AG20443 (cell line): ENCODE measurements at regions not wholly inside any gene's neighbourhood (a gene's known extent, or its start where the extent isn't known, plus 50 kb on each side); places are given as distances from the start of the nearest gene placed in this dataset.

Experiments used
- DNase-seq: peaks from one replicate; pipeline ENCODE4 v3.0.0; 2012; ENCODE audit warnings: low spot score, mixed read lengths

DNA sequence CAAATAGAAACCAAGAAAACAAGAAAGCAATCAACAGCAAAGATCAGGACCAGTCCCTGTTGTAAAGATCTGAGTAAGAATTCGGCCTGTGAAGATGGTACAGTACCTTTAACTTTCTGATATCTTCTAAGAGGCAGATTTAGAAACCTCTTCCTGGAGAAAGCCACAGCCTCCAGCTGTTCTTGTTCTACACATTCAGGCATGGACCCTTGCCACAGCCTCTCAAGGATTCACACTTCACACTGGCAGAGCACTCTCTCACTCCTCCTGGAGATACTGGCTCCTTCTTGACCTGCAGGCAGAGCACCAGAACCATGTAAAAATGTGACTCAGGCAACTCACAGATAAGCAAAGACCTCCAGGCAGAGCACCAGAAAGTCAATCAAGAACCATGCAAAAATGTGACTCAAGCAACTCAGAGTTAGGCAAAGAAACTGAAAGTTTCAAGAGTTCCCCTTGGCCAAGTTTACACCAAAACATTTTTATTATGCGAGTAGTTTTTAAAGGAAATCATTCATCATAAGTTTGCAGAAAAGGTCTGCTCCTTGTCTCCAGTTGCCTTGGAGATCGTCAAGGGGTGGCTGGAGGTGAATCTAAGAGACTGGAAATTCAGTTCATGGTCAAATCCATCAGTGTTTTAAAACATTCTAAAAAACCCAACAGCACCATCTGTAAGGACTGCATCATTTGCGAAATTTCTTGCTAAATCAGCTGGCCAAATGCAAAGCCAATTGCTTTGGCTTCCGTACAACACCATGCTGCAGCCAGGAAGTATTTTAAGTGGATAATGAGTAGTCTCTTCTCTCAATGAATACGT lies 119.3 kb upstream of the MDM1 start:
- peak; percentile 66 for DNase-seq

DNA sequence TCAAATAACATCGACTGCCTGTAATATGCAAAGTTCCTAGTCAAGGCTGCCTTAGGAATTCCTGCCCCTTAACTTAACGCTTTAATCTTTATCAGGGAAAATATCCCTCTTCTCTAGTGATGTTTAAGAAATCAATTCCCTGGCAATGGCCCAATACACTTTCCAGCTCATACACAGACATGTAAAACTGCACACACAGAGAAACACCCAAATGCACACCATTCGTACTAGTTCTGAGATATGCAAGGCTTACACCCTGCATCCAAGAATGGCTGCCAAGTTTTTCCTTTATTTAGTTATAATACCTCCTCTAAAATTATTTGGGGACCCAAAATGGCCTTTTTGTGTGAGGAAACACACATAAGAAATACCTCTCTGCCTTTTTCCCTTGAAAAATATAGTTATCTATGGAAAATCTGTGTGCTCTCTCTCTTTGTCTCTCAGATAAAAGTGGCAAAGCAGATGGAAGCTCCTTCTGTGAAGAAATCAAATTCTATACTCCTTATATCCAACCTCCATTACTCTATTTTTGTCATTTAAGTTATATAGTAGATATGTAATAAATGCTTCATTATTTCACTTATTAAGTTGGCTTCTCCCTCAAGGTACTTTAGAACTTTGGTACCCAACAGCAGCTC lies 120.0 kb upstream of the MDM1 start:
- no peak for DNase-seq

- DNase-seq = no peak
These were observed 121.1 kb upstream of the MDM1 start for GRCh38 chr12:68453278-68453677.

- no peak for DNase-seq
These were observed 121.7 kb upstream of the MDM1 start for GRCh38 chr12:68453876-68454275.

DNA sequence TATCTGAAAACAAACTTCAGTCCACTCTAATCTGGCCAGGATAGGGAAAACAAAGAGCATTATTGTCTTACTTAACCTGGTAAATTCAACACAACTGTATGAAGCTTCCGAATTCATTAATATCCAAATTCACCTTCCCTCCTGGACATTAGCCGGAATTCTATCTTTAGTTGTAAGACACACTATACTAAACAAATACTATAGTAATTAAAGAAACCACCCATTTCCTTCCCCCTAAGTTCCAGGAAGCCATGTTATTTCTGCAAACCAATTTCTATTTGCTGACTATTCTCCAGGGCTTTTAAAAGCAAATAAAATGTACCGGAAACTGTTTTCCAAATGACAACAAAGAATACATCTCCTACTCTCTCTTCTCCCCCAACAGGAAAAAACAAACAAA lies 122.7 kb upstream of the MDM1 start:
- DNase-seq = no peak

GRCh38 chr12:68455691-68456345 lies 123.7 kb upstream of the MDM1 start:
- DNase-seq = no peak

- DNase-seq = no peak
These were observed 126.7 kb upstream of the MDM1 start for GRCh38 chr12:68458866-68459265.

DNA sequence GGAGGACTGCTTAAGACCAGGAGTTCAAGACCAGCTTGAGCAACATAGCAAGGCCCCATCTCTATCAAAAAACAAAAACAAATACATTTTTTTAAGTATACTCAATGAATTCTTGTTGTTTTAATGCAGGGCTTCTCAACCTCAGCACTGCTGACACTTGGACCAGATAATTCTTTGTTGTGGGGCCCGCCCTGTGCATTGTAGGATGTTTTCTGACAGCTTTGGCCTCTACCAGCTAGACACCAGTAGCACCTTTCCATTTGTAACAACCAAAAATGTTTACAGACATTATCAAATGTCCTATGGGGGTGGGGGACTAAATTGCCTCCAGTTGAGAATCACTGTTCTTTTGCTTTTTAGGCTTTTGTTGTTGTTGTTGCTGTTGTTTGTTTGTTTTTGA lies 128.1 kb upstream of the MDM1 start:
- no peak for DNase-seq

- no peak for DNase-seq
These were observed 129.5 kb upstream of the MDM1 start for GRCh38 chr12:68461645-68462044.

- DNase-seq = no peak
These were observed 130.6 kb upstream of the MDM1 start for GRCh38 chr12:68462803-68463202.

- DNase-seq = no peak
These were observed 133.1 kb upstream of the MDM1 start for GRCh38 chr12:68465227-68465626.

DNA sequence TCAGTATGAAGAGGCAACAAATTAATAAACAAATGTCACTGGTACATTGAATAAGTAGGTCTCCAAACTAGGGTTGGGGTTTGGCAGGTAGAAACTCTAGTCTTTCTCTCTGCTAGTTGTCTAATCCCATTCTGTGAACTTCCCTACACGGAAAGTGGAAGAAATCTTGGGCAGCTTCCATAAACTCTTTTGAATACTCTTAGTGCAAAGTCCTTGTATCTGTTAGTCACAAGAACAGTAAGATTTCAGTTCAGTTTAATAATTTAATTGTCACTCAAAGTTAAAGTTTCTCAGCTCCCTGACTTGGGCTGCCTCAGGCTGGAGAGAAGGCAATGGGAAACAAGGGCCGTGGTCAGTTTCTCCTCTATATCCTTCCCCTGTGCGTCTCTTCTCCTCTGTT lies 135.4 kb upstream of the MDM1 start:
- no peak for DNase-seq

DNA sequence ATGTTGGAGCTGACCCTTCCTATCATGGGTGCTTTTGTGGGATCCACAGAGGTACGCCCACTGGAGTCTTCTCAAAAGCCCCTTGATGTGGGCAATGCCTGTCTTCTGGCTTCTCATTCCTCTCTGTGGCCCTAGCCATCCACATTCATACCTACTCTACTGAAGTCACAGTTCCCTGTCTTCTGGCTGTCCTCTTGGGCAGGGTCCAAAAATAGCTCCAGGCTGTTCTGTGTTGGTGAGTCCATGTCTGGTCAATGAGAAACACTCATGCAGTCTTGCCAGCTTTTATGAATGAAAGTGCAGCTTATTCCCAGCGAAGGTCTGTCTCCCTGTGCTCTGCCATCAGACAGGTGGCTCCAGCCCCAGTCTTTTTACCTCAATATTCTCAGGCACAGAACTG lies 135.9 kb upstream of the MDM1 start:
- DNase-seq = peak; percentile 49

GRCh38 chr12:68469113-68469512 lies 137.0 kb upstream of the MDM1 start:
- DNase-seq = no peak

DNA sequence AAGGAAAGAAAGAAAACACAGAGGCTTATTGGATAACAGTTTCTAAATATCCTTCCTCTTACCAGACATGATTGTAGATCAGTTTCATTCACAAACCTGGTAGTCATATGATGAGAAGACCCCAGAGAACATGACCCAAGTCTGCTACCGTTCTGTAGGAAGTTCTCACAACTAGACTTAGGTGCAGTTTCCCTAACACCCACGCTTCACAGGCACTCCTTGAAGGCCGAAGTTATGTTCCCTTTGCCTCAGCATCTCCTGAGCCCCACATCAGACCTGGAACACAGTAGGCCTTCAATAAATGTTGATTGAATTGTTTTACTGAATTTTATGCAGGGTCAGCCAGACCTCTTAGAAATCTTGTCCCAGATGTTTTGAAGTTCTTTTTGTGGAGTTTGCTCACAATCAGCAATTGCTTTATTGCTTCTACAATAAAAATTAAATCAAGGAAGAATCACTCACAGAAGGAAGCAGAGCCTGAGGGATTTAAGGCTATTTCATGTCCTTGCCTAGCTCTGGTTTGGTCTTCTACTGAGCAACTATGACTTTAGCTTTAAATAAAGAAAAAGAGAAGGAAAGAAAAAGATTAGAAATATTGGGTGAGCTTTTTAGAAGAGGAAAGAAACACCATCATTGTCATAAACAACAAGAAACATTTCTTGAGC lies 138.6 kb upstream of the MDM1 start:
- no peak for DNase-seq

GRCh38 chr12:68474467-68475204 lies 136.1 kb upstream of the RAP1B start:
- DNase-seq = no peak

DNA sequence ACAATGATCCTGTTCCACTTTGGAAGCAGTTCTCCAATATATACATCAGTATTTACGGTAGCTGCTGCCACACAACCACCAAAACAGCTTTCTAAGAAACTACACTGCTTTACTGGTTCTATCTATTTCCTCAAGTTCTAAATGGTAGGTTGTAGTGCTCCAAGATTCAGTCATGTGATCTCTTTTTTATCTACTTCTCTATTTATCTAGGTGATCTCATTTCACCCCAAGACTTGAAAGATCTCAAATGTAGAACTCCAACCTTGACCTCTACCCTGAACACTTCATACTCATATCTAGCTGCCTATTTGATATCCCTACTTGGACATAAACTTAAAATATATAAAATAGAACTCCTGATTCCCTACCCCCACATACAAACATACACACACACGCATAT lies 133.9 kb upstream of the RAP1B start:
- DNase-seq = no peak

GRCh38 chr12:68477261-68477772 lies 133.4 kb upstream of the RAP1B start:
- peak; percentile 16 for DNase-seq

- DNase-seq = no peak
These were observed 132.8 kb upstream of the RAP1B start for GRCh38 chr12:68477906-68478305.

DNA sequence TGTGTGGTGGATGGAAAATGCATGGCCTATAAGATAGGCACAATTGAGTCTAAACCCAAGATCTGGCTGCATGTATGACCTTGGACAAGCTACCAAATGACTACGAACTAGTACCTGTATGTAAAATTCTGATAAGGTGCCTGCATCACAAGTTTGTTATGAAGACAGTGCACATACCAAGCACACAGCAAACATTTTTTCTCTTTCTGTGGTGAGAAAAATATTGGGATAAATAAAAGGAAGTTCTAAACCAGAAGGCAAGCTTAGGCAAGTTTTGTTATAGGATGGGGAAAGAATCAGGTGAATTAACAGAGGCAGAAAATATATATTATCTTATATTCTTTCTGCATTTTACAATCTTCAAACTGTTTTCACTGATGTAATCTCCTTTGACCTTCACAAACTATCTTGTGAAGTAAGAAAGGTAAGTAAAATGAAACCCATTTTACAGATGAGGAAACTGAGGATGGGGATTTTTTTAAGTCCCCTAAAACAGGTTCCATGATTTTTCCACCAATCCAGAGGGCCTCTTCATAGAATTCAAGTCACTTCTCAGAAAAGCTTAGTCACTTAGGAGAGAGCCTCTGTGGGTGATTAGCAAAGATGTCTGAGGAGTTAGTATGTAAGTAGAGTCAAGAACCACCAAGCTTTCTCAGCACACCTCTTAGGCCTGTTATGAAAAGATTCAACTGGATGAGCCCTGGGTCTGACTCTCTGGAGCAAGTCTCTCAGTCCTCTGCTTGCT lies 132.0 kb upstream of the RAP1B start:
- DNase-seq = no peak

DNA sequence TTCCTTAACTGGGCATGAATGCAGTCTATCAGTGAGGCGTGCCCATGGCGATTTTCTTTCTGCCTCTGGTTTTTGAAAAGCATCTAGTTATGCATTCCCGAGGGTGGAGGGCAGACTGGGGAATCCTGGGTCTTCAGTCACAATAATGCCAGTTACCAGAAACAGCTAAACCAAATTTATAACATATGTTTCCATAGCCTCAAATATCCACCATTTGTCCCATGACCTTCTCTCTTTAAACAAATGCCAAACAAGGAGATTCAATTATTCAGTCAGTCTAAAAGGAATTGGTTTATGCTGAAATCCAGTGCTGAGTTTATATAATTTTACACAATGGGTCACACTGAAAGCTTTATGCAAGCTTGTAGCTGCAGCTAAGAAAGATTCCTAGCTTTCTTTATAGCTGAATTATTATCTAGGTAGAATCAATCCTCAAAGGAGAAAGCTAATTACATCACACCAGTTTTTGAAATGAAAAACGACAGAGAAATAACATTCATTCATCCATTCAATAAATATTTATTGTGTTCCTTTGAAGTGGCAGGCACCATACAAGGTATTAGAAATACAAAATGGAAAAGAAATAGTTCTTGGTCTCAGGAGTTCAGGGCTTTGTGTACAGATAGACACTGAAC lies 131.3 kb upstream of the RAP1B start:
- peak; percentile 61 for DNase-seq
